CD4-positive, alpha-beta memory T cell (primary cell): ENCODE measurements at regions not wholly inside any gene's neighbourhood (a gene's known extent, or its start where the extent isn't known, plus 50 kb on each side); places are given as distances from the start of the nearest gene placed in this dataset.

Experiments used
- CTCF ChIA-PET: fragments of 350-600 bp; sonication (Branson Sonifier 250); formaldehyde crosslinking; loops from one replicate; lab custom pipeline; 2021; ENCODE audit warnings: inconsistent platforms; ENCODE audit not compliant: partially characterized antibody; lab: Charles Lee
- POLR2A ChIA-PET: fragments of 350-600 bp; sonication (Branson Sonifier 250); formaldehyde crosslinking; loops from one replicate; lab custom pipeline; 2021; ENCODE audit not compliant: partially characterized antibody; lab: Charles Lee
- DNase-seq, 5 donors: peaks; one replicate each; pipeline versions ENCODE4 v3.0.0 to v3.0.0-alpha.2; 2020 to 2022; ENCODE audit warnings: mixed read lengths in 1 of 5
- H3K27ac ChIP-seq: one replicate; pipeline ENCODE4 v1.7.0; 2013; ENCODE audit warnings: low read depth, low read length
- H3K27me3 ChIP-seq: 2 replicates; pipeline ENCODE4 v1.7.0; 2013; ENCODE audit warnings: mild to moderate bottlenecking, low read length, moderate library complexity; ENCODE audit not compliant: insufficient read depth
- H3K36me3 ChIP-seq: 2 replicates; pipeline ENCODE4 v1.7.0; 2013; ENCODE audit warnings: mild to moderate bottlenecking, low read length, moderate library complexity; ENCODE audit not compliant: insufficient read depth
- H3K4me1 ChIP-seq: 2 replicates; pipeline ENCODE4 v1.7.0; 2013; ENCODE audit warnings: mild to moderate bottlenecking, low read length, moderate library complexity; ENCODE audit not compliant: insufficient read depth
- H3K4me3 ChIP-seq, 2 donors: one replicate each; pipeline ENCODE4 v1.7.0; 2013; ENCODE audit warnings: low read length in 2 of 2, mild to moderate bottlenecking in 1 of 2
- H3K9me3 ChIP-seq, 2 donors: one replicate each; pipeline ENCODE4 v1.7.0; 2013; ENCODE audit warnings: low read length in 2 of 2, control low read depth in 1 of 2; ENCODE audit not compliant: control insufficient read depth in 1 of 2
- H3K27ac Mint-ChIP-seq, 7 donors: one replicate each; pipeline ENCODE4 v1.8.0; 2020 to 2021; ENCODE audit warnings: mixed read lengths in 7 of 7, mild to moderate bottlenecking in 6 of 7, inconsistent platforms in 3 of 7, moderate library complexity in 3 of 7
- H3K27me3 Mint-ChIP-seq, 2 donors: one replicate each; pipeline ENCODE4 v1.8.0; 2020 to 2021; ENCODE audit warnings: mixed read lengths in 2 of 2
- H3K36me3 Mint-ChIP-seq, 2 donors: one replicate each; pipeline ENCODE4 v1.8.0; 2020 to 2021; ENCODE audit warnings: mixed read lengths in 2 of 2, inconsistent platforms in 1 of 2, mild to moderate bottlenecking in 1 of 2
- H3K4me1 Mint-ChIP-seq, 4 donors: one replicate each; pipeline ENCODE4 v1.8.0; 2020 to 2021; ENCODE audit warnings: mixed read lengths in 4 of 4, mild to moderate bottlenecking in 1 of 4
- H3K4me3 Mint-ChIP-seq, 8 donors: one replicate each; pipeline ENCODE4 v1.8.0; 2020 to 2021; ENCODE audit warnings: mixed read lengths in 8 of 8, mild to moderate bottlenecking in 7 of 8, moderate library complexity in 6 of 8, inconsistent platforms in 3 of 8
- H3K9me3 Mint-ChIP-seq, 8 donors: one replicate each; pipeline ENCODE4 v1.8.0; 2020 to 2021; ENCODE audit warnings: mixed read lengths in 8 of 8, mild to moderate bottlenecking in 5 of 8, inconsistent platforms in 3 of 8, moderate library complexity in 1 of 8
- intact Hi-C: fragments of 100-400 bp; cut with micrococcal nuclease; formaldehyde crosslinking; loops from one replicate; pipeline ENCODE4 v1.15.1; 2023

GRCh38 chr4:177717407-177717806 is 275.2 kb upstream of the AGA start:
- no peaks in the 10 kb centered on the region for H3K4me1 ChIP-seq
- DNase-seq, result no peak
- H3K36me3 ChIP-seq, result no peaks in the 10 kb centered on the region
- ChIA-PET CTCF (no interaction called here), POLR2A (no interaction called here)
- Mint-ChIP-seq H3K4me3 (no peak overlapping the region), H3K27me3 (no peaks in the 10 kb centered on the region), H3K36me3 (no peaks in the 10 kb centered on the region), H3K9me3 (peaks cover 0 to 1% (median 0%) of the 10 kb centered on the region in 8 donors), H3K27ac (no peak overlapping the region), H3K4me1 (no peaks in the 10 kb centered on the region)
- H3K27me3 ChIP-seq, result no peaks in the 10 kb centered on the region
- no peak overlapping the region for H3K4me3 ChIP-seq
- intact Hi-C loops, result no loop called here
- no peak overlapping the region for H3K27ac ChIP-seq
- no peaks in the 10 kb centered on the region for H3K9me3 ChIP-seq

GRCh38 chr4:177718514-177718913 is 276.3 kb upstream of the AGA start:
- no peak overlapping the region for H3K4me3 Mint-ChIP-seq
- POLR2A ChIA-PET, result no interaction called here
- intact Hi-C loops, result no loop called here
- no peaks in the 10 kb centered on the region for H3K4me1 Mint-ChIP-seq
- H3K4me1 ChIP-seq, result no peaks in the 10 kb centered on the region
- no peaks in the 10 kb centered on the region for H3K27me3 ChIP-seq
- H3K36me3 ChIP-seq, result no peaks in the 10 kb centered on the region
- CTCF ChIA-PET, result no interaction called here
- peaks cover 0 to 1% (median 0%) of the 10 kb centered on the region in 8 donors for H3K9me3 Mint-ChIP-seq
- H3K27ac ChIP-seq, result no peak overlapping the region
- no peak overlapping the region for H3K4me3 ChIP-seq
- DNase-seq, result no peak
- H3K27ac Mint-ChIP-seq, result no peak overlapping the region
- H3K36me3 Mint-ChIP-seq, result no peaks in the 10 kb centered on the region
- no peaks in the 10 kb centered on the region for H3K27me3 Mint-ChIP-seq
- no peaks in the 10 kb centered on the region for H3K9me3 ChIP-seq

GRCh38 chr4:177726111-177726510 is 283.9 kb upstream of the AGA start:
- Mint-ChIP-seq H3K27me3 (no peaks in the 10 kb centered on the region), H3K4me1 (no peaks in the 10 kb centered on the region), H3K36me3 (no peaks in the 10 kb centered on the region), H3K9me3 (peaks cover 0 to 7% (median 0%) of the 10 kb centered on the region in 8 donors), H3K27ac (no peak overlapping the region), H3K4me3 (no peak overlapping the region)
- intact Hi-C loops, result no loop called here
- H3K36me3 ChIP-seq, result no peaks in the 10 kb centered on the region
- H3K9me3 ChIP-seq, result no peaks in the 10 kb centered on the region
- no peak overlapping the region for H3K4me3 ChIP-seq
- H3K27me3 ChIP-seq, result no peaks in the 10 kb centered on the region
- no peak overlapping the region for H3K27ac ChIP-seq
- DNase-seq, result no peak
- H3K4me1 ChIP-seq, result no peaks in the 10 kb centered on the region
- CTCF ChIA-PET, result no interaction called here
- POLR2A ChIA-PET, result no interaction called here

- intact Hi-C loops, result no loop called here
- ChIA-PET POLR2A (no interaction called here), CTCF (no interaction called here)
- H3K27me3 ChIP-seq, result no peaks in the 10 kb centered on the region
- Mint-ChIP-seq H3K4me3 (no peak overlapping the region), H3K36me3 (no peaks in the 10 kb centered on the region), H3K9me3 (peaks cover 0 to 10% (median 0%) of the 10 kb centered on the region in 8 donors), H3K4me1 (no peaks in the 10 kb centered on the region), H3K27me3 (no peaks in the 10 kb centered on the region), H3K27ac (no peak overlapping the region)
- no peak overlapping the region for H3K27ac ChIP-seq
- no peaks in the 10 kb centered on the region for H3K9me3 ChIP-seq
- no peaks in the 10 kb centered on the region for H3K4me1 ChIP-seq
- no peak for DNase-seq
- no peak overlapping the region for H3K4me3 ChIP-seq
- no peaks in the 10 kb centered on the region for H3K36me3 ChIP-seq
Observed at GRCh38 chr4:177728361-177729152, 286.3 kb upstream of the AGA start.

GRCh38 chr4:177729681-177730080 is 287.4 kb upstream of the AGA start:
- H3K27ac Mint-ChIP-seq, result no peak overlapping the region
- Histone ChIP-seq H3K4me1 (no peaks in the 10 kb centered on the region), H3K27me3 (no peaks in the 10 kb centered on the region), H3K36me3 (no peaks in the 10 kb centered on the region), H3K4me3 (no peak overlapping the region), H3K27ac (no peak overlapping the region), H3K9me3 (no peaks in the 10 kb centered on the region)
- no peaks in the 10 kb centered on the region for H3K4me1 Mint-ChIP-seq
- POLR2A ChIA-PET, result no interaction called here
- CTCF ChIA-PET, result interaction anchor here (0.7 kb wide), 1 partner anchor 13 kb away, joined by 4 read pairs; no protein-coding TSS in a partner anchor
- no peak overlapping the region for H3K4me3 Mint-ChIP-seq
- H3K9me3 Mint-ChIP-seq, result peaks cover 0 to 10% (median 0%) of the 10 kb centered on the region in 8 donors
- H3K36me3 Mint-ChIP-seq, result no peaks in the 10 kb centered on the region
- no peak for DNase-seq
- H3K27me3 Mint-ChIP-seq, result no peaks in the 10 kb centered on the region
- intact Hi-C loops, result no loop called here

- no peaks in the 10 kb centered on the region for H3K9me3 ChIP-seq
- POLR2A ChIA-PET, result no interaction called here
- intact Hi-C loops, result no loop called here
- Mint-ChIP-seq H3K27me3 (no peaks in the 10 kb centered on the region), H3K27ac (no peak overlapping the region), H3K4me1 (no peaks in the 10 kb centered on the region), H3K36me3 (no peaks in the 10 kb centered on the region), H3K4me3 (no peak overlapping the region), H3K9me3 (peaks cover 0 to 1% (median 0%) of the 10 kb centered on the region in 8 donors)
- no peaks in the 10 kb centered on the region for H3K4me1 ChIP-seq
- no peaks in the 10 kb centered on the region for H3K27me3 ChIP-seq
- no peak for DNase-seq
- no peak overlapping the region for H3K4me3 ChIP-seq
- CTCF ChIA-PET, result no interaction called here
- no peak overlapping the region for H3K27ac ChIP-seq
- no peaks in the 10 kb centered on the region for H3K36me3 ChIP-seq
Observed at GRCh38 chr4:177737387-177737940, 295.2 kb upstream of the AGA start.

- Mint-ChIP-seq H3K4me3 (no peak overlapping the region), H3K27ac (no peak overlapping the region), H3K36me3 (no peaks in the 10 kb centered on the region), H3K9me3 (no peaks in the 10 kb centered on the region), H3K4me1 (no peaks in the 10 kb centered on the region), H3K27me3 (no peaks in the 10 kb centered on the region)
- Histone ChIP-seq H3K36me3 (no peaks in the 10 kb centered on the region), H3K9me3 (no peaks in the 10 kb centered on the region), H3K27me3 (no peaks in the 10 kb centered on the region), H3K4me1 (no peaks in the 10 kb centered on the region), H3K4me3 (no peak overlapping the region), H3K27ac (no peak overlapping the region)
- intact Hi-C loops, result no loop called here
- POLR2A ChIA-PET, result no interaction called here
- no peak for DNase-seq
- CTCF ChIA-PET, result no interaction called here
Observed at GRCh38 chr4:177740563-177740962, 298.3 kb upstream of the AGA start.
